GM21529 (cell line): ENCODE measurements at regions not wholly inside any gene's neighbourhood (a gene's known extent, or its start where the extent isn't known, plus 50 kb on each side); places are given as distances from the start of the nearest gene placed in this dataset.
"Not testable (repeated sequence)": the region's sequence is repeated elsewhere in the genome, so short reads cannot be mapped to it uniquely, and the experiment has no call there.

Experiments used
- ATAC-seq: cut with Tn5 transposase; IDR thresholded peaks from one replicate; pipeline ENCODE4 v1.9.1; 2021; ENCODE audit not compliant: unreplicated experiment

DNA sequence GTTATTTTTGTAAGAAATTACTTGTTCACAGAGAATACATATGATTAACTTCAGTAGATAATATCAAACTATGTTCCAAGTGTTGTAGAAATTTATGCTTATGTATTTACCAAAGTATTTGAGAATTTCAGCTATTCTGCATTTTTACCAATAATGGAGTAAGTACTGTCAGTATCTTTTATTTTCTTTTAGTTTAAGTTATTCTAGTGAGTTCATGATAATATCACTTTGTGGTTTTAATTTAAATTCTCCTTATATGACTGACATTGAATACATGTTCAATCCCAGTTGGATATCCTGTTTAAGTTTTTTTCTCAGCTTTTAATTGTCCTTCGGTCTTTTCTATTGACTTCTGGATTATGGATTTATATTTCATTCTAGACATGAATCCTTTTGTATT is 1024.6 kb downstream of the EFNA5 start:
- ATAC-seq = no peak

DNA sequence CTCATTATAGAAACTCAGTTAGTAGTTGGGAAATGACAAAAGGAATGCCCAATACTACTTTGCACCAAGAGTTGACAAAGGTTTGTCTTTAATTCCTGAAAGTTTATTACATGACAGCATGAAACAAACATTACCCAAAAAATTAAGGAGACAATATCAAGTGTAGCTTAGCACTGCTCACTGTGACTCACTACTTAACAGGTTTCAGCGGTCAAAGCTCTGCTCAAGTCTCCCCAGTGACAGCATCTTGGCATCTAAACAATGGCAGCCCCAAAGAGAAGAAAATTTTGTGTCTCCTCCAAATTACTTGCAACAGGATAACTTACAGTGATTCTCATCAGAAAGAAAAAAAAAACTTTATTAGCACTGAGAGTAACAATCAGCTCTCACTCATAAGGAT is 1030.2 kb downstream of the EFNA5 start:
- ATAC-seq = no peak

DNA sequence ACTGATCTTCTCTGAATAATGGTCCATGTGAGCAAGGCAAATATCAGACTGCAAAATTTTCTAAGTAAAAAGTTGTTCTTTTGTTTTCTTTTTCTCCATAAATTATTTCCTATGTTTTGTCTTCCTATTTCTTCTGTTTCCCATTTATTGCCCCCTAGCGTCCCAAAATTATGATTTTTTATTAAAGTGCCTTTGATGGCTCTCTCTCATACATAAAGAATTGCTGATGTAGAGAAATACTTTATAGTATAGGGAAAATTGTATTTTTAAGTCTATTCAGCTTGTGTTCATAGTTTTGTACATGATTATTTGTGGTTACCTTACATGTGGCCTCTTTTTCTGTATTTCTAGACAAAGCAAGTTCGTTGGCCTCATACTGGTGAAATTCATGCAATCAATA is 1031.2 kb downstream of the EFNA5 start:
- ATAC-seq = no peak

DNA sequence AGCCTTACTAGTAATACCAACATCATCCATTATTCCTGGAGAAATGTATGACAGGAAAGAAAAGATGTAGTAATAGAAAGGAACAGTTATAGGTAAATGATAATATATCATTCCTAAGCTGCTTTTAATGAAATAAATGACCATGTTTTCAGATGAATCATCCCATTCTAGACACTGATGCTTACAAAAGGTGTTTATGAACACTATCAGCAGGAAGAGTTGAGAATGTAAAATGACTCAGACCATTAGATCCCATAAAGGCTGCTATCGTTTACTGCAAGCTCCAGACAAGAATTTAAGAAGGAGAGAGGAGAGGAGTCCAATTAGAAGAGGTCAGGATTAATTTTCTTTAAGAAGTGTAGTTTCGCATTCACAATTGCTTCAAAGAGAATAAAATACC is 1033.5 kb downstream of the EFNA5 start:
- ATAC-seq = no peak

DNA sequence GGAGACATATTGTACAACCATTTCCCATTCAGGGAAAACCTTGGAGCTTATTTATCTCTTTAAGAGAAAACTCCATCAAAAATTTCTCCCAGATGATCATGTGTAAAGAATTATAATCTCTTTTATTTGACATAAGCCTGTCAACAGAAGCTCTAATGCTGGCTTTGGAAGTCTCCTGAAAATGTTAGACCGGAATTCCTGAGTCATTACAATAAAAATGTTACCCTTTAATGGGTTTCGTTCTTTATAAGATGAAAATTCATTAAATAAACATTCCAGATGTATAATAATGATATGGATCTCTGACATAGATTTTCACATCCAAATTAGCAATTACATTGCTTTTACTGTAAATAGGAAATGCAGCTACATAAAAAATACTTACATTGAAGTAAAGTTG is 1036.4 kb downstream of the EFNA5 start:
- no peak for ATAC-seq

DNA sequence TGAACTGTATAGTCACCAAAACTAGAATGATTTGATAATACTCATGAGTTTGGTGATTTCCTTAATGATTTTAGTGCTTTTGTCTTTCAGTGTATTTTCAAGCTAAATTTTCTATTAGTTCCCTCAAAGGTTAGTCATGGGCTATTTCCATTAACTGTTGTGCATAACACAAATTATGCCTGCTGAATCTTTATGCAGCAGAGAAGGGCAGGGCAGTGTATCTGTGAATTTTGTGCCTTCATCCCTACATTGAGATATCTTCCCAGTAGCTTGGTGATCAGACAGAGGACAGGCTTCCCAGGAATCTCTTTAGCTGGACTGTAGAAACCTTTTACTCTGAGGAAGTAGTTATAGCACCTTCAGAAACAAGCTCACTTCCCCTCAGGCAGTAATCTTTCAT is 1036.9 kb downstream of the EFNA5 start:
- no peak for ATAC-seq

DNA sequence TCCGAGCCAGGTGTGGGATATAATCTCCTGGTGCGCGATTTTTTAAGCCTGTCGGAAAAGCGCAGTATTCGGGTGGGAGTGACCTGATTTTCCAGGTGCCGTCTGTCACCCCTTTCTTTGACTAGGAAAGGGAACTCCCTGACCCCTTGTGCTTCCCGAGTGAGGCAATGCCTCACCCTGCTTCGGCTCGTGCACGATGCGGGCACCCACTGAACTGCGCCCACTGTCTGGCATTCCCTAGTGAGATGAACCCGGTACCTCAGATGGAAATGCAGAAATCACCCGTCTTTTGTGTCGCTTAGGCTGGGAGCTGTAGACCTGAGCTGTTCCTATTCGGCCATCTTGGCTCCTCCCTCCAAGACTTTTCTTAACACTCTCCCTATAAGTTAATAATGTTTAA is 1042.3 kb downstream of the EFNA5 start:
- not testable (repeated sequence) for ATAC-seq

DNA sequence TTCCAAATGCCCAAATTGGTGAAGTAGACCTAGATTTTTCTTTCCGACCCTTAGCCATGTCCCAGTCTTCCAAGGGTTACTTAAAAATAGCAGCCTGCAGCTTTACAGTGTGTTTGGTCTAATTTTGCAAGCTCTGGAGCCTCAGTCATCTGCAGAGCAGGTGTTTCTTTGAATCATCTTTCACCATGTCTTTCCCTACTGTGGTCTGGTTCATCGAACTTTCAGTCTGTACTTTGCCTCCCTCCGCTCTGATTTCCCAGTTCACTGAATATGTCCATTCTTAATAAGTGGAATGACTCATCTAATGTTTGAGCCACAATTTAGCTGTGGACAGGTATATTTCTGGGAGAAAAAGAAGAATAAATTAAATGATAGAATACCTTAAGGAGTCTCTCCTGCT is 1060.7 kb downstream of the EFNA5 start:
- no peak for ATAC-seq

DNA sequence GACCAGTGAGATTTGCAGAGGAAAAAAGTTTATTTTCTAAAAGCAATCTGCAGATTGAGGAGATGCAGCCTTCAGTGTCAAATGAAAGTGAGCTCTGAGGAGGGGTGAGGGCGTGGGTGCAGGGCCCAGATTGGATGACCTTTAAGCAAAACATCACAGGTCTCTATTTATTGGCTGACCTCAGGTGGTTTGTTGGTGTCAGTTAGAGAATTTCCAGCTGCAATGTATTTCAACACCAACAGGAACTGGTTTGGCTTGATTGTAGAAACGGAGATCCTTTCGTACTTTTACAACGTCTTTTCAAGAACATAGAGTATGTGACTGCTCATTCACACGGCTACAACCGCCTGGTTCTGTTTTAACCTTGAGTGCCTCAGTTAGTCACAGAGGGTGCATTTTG is 1069.1 kb downstream of the EFNA5 start:
- no peak for ATAC-seq

DNA sequence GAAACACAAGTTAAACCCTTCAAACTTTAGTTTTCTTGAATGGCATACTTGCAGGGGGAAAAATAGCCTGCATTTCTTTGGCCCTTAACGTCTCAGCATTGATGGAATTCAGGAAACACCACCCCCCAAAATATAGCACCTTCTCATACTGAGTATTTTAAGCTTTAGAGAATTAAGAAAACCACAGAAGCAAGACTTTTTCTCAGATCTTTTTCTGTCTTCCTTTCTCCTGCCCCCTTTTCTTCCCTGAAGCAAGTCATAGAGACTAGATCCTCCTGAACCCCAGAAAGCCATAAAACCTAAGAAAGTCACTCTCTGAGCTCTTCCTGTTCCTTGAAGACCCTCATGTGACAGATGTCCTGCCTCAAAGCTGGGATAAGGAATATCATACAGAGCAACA is 1069.9 kb downstream of the EFNA5 start:
- no peak for ATAC-seq

DNA sequence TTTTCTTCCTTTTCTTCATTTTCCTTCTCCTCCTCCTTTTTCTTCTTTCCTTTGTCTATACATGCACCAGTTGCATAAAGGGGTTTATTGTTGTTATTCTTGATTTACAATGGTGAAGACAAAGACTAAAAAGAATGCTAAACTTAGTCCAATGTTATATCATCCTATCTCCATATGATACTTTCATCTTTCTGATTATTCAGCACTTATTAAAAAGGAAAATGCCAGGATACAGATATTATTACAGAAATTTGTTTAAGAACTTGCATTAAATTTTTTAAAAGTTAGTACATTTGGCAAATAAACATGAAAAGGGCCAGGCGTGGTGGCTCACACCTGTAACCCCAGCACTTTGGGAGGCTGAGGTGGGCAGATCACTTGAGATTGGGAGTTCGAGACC is 1074.9 kb downstream of the EFNA5 start:
- ATAC-seq = no peak

DNA sequence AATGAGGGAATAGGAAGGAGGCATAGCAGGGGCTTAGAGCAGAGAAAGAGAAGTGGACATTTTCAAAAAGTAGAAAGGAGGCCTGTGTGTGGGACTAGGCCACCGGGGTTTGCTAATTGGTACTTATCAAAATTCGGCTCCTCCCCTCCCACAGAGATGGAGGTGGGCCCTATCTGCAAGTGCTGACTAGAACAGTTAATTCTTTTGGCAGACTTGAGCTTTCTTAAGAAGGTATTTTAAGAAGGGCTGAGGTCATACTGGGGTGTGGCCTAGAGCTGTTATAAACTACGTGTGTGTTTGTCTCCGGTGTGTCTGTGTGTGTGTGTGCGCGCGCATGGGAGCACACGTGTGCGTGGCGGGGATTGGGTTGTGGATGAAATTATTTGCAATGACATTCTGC is 1086.5 kb downstream of the EFNA5 start:
- no peak for ATAC-seq

DNA sequence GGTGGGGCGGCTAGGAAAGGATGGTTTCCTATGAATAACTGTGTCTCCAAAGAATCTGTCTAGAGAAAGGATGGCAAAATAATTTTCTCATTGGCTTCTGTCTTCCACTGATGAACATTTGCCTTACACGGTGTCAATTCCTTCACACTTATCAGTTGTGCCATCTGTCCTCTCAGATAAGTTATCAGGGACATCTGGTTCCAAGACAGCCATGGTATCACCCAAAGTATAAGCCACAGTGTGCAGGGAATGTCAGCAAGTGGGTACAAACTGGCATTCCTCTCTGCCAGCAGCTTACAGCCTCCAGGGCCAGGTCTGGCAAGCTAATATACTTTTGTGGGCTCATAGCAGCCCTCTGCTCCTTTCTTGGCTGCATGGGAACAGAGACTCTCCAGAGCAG is 1092.0 kb downstream of the EFNA5 start:
- ATAC-seq = no peak

DNA sequence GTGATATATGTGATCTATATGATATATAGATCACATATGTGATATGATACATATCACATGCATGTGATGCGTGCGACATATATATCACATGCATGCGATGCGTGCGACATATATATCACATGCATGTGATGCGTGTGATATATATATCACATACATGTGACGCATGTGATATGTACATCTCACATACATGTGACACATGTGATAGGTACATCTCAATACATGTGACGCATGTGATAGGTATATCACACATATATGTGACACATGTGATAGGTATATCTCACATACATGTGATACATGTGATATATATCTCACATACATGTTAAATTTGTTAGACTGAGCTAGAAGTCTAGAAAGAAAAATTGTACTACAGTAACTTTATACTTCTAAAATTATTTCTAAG is 1095.9 kb downstream of the EFNA5 start:
- no peak for ATAC-seq

DNA sequence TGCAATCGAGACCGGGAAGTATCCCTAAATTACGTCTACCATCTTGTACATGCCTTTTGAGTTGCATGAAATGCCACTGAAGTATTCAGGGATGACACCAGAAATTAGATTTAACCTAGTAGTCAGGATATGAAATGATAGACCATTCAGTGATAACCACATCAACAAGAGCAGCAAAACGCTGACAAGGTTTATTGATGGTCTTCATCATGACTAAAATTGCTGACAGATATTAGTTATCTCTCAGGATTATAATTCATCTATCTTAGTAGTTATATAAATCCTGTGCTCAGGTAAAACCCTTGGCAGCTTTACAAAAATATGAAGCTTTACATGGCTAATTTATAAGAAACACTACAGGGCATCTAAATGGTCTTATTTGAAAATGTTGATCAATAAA is 1104.7 kb downstream of the EFNA5 start:
- no peak for ATAC-seq

DNA sequence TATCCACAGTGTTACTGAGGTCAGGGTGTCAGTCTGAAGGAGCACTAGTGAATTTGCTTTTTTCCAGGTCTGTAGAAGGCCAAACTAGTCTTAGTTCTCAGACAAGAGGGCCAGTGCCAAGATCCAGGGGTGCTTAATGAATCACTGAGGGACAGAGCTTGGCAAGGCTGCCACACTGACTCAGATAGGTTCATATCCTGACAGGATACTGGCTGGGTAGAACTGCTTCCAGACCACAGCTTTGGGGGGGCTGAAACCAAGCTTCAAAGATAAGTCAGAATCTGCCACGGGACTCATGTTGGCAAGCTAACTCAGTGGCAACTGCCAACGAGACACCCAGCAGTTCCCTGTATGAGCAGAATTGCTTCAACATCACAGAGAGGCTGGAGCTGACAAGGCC is 1125.4 kb downstream of the EFNA5 start:
- ATAC-seq = no peak

DNA sequence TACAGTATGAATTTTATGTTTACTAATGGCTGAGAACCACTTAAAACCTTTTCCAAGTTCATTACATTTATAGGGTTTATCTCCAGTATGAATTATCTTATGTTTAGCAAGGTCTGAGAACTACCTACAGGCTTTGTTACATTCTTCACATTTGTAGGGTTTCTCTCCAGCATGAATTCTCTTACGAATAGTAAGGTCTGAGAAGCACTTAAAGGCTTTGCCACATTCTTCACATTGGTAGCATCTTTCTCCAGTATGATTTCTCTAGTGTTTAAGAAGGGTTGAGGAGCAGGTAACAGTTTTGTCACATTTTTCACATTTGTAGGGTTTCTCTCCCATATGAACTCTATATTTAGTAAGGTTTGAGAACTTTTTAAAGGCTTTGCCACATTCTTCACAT is 1127.4 kb downstream of the EFNA5 start:
- no peak for ATAC-seq

DNA sequence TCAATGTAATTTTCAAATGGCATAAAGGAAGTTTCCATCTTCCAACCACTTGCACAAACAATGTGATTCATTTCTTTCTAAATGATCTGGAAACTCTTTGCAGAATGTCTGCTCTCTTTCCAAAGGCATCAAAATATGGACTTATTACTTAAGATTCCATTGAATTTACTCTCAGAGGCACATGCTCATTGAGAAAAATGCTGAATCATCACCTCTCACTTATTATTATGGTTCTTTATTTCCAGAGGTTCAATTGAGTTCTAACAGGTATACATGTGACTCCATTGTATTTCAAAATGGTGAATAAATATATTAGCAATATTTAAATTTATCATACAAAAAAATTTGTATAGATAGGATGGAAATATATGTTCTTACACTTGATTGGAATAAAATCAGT is 1140.6 kb downstream of the EFNA5 start:
- no peak for ATAC-seq

DNA sequence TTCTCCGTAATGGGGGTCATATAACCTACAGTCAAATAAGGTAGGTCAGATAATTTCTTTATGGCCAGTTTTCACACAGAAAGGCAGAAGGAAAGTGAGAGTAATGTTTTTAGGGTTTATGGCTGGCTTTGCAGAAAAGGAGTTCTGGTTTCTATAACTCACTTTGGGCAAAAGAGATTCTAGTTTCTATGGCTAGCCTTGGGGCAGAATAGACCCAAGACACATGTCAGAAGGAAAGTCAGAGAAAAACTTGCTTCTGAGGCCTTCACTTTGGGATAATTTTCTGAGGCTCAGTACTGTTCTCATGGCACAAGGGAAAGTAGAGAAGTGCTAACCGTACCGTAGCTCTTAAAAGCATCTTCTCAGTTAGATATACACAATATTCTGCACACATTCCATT is 1145.3 kb downstream of the EFNA5 start:
- no peak for ATAC-seq

DNA sequence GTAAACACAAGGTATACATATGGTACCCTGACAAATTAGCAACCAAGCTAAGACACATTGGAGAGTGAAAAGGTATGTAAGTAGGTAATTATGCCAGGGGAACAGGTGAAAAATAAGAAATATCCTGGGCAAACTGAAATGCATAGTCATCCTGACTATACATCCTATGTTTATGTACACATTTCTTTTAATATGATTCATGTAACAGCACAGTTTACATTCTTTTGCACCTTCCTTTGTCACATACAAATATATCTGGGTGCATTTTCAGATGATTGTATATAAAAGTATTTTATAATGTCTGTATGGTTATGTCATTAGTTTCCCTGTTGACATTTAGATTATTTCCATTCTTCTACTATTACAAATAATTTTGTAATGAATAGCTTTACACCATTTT is 1146.9 kb downstream of the EFNA5 start:
- ATAC-seq = no peak

DNA sequence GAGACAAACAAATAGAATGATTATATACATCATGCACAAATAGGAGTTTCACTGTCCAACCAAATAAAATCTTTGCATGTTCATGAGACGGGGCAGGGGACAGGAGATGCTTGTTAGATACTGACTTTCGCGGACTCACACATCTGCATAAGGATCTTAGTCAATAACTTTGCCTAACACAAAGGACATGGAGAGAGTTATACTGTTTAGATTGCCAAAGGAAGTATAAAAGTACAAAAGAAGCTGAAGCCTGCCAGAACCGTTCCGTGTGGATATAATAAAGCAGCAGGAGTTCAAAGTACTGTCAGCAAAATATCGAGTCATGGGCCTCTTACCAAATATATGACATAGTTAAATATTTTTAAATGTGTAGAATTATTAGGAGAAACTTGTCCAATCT is 1148.4 kb downstream of the EFNA5 start:
- no peak for ATAC-seq

DNA sequence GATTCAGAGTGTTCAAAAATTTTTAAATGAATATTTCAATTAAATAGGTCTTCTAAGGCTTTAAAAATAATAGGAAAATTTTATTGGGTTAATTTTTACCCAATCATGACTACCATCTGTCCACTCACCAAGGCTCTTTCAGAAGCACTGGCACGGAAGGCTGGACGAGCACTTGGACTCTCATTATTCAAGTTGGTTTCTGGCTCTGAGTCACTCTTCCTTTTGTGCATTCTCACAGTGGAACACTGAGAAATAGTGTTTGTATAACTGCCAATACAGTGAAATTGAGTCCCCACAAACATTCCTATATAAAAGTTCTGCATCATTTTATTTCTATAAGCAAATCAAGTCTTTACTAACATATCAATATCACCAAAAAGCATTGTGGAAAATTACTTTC is 1149.0 kb downstream of the EFNA5 start:
- ATAC-seq = no peak

DNA sequence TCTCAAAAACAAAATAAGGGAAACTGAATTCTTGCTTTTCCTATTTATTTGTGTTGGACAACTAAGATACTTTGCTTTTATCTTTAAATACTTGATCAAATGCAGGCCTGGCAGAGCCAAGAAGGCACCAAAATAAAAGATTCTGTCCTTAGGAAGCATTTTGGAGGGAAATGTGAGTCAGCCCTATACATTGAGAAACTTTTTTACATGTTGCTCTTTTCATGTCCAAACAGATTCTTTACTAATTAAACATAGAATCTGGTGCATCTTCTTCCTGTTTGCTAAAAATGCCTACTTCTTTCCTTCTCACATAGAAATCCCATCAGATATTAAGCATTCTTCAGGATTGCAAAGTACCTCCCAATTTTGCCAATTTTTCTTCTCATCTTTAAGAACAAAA is 1160.4 kb downstream of the EFNA5 start:
- no peak for ATAC-seq

DNA sequence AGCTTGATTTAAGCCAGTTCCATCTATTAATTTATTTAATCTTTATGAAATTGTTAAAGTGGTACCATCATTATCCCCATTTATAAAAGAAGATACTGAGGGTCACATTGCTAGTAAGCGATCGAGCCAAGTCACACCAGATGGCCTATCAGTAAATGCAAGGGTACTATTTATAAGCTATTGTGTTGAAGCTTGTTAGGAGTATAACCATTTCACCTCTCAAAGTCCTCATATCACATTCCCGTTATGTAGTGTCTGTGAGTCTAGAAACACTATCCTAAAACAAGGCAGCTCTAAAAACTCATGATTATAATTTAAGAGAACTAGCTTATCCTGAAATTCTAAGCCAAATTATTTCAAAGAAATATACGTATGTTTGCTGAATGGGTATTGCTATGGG is 1161.8 kb downstream of the EFNA5 start:
- no peak for ATAC-seq
